Left lobe of liver (tissue), 2 donors: ENCODE measurements at regions not wholly inside any gene's neighbourhood (a gene's known extent, or its start where the extent isn't known, plus 50 kb on each side); places are given as distances from the start of the nearest gene placed in this dataset.
A peak's percentile ranks its signal among the peaks of the same experiment; 100 is the strongest.
"Not testable (repeated sequence)": the region's sequence is repeated elsewhere in the genome, so short reads cannot be mapped to it uniquely, and the experiment has no call there.

Experiments
- ATAC-seq: fragments of 200-7000 bp; cut with Tn5 transposase; one replicate; pipeline ENCODE4 v1.9.1; 2020; ENCODE audit warnings: mild to moderate bottlenecking, moderate library complexity
- DNase-seq: peaks from one replicate; pipeline ENCODE4 v3.0.0-alpha.2; 2020; ENCODE audit warnings: low spot score
- donor health status: DM: no; HTN: no; CAD: no; lungs with moderate emphysema.
- donor health status: DM: no; HTN: yes; CAD: no.

DNA sequence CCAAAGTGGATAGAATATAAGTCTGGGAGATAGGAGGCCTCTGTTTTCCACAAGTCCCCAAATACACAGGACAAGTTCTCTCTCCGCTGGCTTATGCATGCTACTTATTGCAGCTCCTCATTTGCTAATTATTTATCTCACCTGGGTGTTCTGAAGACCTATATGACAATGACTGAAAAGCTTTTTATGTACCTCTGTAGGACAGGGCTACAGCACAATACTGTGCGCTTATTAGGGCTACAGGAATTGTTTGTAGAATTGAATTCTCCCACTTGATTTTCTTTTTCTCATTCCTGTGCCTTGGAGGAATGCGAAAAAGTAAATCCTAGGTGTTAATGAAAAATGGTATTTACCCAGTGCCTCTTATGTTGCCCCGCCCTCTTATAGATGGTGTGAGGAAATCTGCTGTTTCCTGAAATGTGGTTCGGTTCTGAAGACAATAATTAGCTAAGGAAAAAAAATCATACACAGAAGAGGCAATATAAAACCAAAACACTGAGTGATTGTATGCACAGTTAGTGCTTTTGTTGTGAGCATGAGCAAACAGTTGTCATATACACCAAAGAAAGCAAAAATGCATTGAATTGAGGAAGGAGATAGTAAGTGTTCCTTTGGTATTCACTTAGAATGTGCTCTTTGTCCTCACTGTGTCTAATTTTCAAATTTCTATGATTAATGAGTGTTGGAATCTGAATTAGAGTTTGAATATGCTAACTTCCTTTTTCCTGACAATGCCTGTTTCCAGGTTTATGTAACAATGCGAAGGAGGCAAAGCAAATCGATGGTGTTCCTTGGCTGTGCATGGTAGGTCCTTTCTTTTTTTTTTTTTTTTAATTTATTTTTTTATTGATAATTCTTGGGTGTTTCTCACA lies 78.7 kb upstream of the PNPT1 start:
- ATAC-seq (no peak), DNase-seq (no peak)

DNA sequence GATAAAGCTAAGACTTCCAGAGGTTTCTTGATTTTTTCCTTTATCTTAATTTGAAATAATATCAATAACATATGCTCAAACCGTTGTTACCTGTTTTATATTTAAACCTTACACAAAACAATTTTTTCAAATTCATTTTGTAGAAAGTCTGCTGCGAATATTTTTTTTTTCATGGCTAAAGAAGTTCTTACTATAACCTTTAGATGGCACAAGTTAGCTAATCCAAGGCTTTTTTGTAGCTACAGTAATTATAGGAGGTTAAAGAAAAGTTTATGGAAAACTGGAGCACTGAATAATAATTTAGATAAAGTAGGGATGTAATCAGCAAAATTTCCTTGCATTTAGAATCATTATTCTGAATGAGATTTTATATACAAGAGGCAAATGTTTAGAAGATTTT lies 78.0 kb upstream of the PNPT1 start:
- DNase-seq (no peak), ATAC-seq (peak; percentile 49)

DNA sequence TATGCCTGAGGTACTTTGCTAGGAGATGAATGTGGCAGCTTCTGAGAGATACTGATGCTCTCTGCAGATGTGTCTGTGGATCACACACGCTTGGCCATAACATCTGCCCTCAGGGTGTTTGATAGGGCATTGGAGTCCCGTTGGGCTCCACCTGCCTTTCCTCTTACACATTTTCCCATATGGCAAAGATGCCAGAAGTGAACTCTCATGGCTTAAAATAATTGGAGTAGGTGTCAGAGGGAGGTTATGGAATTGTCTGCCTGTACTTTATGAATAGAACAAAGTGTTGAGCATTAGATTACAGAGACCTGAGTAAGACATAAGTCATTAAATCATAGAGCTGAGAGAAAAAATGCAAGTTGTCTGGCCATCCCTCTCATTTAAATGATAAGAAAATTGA lies 75.3 kb upstream of the PNPT1 start:
- no peak for ATAC-seq
- no peak for DNase-seq

DNA sequence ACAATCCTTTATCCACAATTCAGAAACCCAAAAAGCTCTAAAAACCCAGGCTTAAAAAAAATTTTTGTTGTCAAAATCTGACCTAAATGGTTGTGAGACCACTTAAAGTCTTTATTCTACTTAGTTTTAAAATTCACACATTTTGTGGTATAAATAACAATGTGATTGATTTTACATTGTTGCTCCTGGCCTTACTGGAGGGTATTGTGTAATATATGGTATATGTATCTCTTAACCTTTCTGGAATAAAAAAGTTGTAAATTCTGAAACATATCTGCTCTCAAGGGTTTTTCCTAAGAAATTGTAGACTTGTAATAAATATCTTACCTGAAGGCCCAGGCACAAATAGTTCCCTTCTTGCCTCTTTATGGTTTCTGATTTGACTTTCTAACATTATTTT lies 73.3 kb upstream of the PNPT1 start:
- no peak for DNase-seq
- no peak for ATAC-seq

DNA sequence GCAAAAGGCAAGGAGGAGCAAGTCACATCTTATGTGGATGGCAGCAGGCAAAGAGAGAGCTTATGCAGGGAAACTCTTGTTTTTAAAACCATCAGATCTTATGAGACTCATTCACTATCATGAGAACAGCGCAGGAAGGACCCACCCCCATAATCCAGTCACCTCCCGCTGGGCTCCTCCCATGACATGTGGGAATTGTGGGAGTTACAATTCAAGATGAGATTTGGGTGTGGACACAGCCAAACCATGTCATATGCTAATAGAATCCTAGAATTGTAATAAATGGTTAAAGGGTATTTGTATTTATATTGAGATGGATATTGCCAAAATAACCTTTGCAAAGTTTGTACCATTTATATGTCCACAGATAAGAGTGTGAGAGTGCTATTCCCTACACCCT lies 72.1 kb upstream of the PNPT1 start:
- not testable (repeated sequence) for DNase-seq, ATAC-seq

DNA sequence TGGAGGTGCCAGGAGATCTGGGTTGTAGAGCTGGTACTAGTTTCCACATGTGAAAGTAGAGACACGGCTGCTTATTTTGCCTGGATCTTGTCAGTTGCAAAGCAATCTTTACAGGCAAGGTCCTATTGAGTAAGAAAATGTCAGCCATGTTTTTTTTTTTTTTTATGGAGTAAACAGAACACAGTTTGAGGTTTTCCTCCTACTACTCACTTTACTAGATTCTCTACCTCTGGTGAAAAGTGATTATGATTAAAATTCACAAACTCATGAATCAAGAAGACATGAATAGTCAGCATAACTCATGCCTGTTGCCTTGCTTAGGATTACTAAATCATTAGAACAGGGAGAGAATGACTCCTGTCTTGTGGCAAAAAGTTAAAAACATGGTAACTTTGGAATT lies 70.1 kb upstream of the PNPT1 start:
- ATAC-seq (no peak), DNase-seq (no peak)

DNA sequence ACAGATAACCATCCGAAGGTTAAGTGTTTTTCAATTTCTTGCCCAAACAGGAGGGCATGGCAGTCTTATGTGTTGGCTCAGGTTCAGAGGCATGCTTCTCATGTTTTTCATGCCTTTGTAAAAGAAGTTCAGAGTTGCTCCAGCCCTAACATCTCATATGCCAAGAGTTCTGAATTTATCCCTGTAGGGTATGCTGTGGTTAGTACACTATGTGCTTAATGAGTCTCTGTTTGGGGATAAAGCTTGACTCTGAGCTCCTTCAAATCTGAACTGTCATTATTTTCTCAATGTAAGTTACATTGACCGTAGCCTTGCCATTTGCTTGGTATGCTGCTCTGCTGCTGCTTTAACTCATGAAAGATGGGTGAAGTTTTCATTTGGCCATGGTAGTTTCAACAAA lies 67.9 kb upstream of the PNPT1 start:
- ATAC-seq: no peak

DNA sequence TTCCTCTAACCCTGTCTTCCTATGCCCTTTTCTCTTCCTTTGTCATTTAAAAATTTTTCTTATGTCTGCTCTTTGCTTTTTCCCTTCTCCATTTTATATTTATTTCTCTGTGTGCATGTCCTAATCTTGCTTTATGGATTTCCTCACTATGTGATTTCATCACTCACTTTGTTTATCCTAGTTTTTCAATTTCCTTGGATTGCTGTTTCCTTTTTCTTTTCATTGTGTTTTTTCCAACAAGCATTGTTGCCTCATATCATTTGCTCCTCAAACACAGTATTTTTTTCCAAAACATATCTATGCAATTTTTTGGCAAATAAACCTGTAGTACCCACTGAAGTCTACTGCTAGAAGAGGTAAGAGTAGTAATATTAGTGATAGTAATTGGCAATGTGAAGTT lies 67.4 kb upstream of the PNPT1 start:
- ATAC-seq (no peak), DNase-seq (no peak)

More for the DNA sequence above, 67.9 kb upstream of the PNPT1 start:
- no peak for DNase-seq

DNA sequence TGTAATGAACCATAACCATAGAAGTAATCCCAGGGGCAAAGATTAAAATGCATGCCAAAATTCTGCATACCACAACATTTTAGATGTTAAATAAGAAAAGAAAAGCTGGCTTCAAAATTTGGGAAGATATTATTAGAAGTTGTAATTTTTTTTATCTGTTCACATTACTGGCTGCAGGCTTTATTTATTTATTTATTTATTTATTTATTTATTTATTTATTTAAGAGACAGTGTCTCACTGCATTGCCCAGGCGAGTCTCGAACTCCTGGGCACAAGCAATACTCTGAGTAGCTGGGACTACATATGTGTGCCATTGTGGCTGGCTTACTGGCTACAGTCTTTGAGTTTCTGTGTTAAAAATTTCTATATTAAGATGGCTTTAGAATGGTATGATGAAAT lies 66.5 kb upstream of the PNPT1 start:
- no peak for ATAC-seq
- DNase-seq: no peak

DNA sequence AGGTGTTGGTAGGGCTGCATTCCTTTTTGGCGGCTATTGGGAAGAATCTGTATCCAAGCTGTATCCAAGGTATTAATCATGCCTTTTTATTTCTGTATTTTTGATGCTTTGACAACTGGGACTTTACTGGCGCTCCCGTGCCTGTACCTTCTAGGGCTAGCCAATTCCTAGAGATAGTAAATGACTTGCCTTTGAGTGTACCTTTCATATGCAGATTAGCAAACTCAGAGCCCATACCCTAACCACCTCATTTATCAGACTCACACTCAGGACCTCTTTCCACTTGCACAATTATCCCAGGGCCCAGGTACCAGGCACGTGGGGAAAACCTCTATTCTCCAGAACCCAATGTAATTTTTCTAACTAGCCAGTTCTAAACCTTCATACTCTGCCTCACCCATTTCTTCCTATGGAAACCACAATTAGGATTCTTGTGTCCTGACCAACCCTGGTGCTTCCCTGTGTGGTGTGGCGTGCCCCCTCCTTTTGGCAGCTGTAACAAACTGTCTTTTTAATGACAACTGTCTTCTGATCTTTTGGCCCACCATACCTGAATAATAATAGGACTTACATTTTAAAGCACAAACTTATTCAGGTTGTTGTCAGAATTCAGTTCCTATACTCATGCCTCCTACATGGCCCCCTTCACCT lies 65.8 kb upstream of the PNPT1 start:
- ATAC-seq (no peak), DNase-seq (no peak)

DNA sequence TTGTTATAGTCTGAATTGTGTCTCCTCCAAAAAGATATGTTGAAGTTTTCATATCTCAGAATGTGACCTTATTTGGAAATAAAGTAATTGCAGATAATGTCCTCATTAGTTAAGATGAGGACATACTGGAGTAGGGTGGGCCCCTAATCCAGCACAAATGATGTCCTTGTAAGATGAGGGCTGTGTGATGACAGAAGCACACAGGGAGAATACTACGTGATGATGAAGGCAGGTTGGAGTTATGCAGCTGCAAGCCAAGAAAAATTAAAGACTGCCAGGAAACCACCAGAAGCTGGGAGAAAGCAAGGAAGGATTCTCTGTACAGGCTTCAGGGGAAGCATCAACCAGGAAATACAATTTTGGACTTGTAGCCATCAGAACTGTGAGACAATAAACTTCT lies 58.3 kb upstream of the PNPT1 start:
- no peak for DNase-seq
- no peak for ATAC-seq

DNA sequence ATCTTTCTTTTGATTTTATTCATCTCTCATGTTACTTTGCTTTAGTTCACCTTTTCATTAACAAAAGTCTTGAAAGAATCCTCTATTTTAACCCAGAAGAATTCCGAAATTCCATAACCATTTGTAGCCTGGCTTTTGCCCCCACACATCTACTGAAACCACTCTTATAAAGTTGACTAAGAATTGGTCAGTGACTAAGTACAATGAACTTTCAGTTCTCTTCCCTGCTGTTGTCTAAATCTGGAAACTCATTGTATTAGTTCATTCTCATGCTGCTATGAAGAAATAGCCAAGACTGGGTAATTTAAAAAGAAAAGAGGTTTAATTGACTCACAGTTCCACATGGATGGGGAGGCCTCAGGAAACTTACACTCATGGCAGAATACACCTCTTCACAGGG lies 49.9 kb upstream of the PNPT1 start:
- no peak for DNase-seq
- ATAC-seq: no peak
